ENCODE measurements at regions not wholly inside any gene's neighbourhood (a gene's known extent, or its start where the extent isn't known, plus 50 kb on each side); places are given as distances from the start of the nearest gene placed in this dataset.

DNA sequence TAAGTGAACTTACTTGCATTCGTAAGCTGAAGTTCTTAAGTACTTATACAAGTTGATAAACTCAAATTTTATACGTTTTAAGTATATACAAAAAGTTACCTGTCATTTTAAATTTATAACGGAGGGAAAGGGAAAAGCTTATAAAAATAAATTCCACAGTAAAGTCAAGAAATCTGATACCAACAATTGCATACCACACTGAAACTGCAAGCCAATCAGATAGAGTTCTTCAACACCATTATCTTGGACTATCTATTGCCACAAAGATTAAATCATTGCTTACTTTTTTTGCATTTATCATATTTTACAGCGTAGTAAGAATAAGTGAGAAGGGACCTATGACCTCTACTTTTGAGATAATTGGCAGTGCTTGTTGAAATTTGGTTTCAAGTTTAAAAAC lies 386.7 kb downstream of the TFAP2A start:
- no peak for DNase-seq

DNA sequence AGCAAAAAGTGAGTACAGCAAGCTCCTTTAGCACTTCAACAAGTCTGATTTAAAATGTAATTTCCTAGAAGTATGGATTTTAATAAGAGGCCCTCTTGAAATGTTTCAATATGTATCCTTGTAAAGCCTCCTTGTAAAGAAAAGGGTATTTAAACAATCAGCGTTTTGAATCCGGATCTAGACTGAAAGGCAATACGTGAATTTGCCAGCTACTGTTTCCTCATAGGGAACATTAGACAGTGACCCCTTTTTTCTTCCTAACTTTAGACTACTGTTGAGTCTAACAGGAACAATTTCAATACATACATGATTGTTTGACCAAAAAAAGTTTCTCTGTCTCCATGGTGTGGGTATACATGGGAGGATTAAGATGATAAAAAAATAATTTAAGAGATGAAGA lies 395.0 kb downstream of the TFAP2A start:
- no peak for DNase-seq

- no peak for DNase-seq
These were observed 400.3 kb downstream of the TFAP2A start for GRCh38 chr6:10014557-10014956.

GRCh38 chr6:10000551-10000950 lies 414.3 kb downstream of the TFAP2A start:
- DNase-seq = no peak

DNA sequence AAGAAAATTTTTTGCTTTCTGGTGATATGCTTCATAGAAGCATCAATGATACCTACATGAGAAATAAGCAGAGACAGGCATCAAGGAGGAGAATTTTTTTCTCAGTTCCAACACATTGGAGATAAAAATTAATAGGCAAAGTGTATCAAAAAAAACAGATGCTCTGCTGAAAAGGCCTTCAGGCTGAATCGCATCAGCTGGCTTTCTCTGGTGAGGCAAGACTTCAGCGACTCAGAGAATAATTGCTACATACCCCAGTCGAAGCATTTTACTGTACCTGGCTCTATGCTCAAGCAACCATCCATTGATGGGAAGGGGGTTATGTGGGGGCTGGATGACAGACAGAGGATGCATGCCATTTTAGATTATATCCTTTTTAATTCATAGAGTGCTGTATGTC lies 415.1 kb downstream of the TFAP2A start:
- DNase-seq = no peak

GRCh38 chr6:9986273-9986672 lies 428.6 kb downstream of the TFAP2A start:
- DNase-seq = no peak

DNA sequence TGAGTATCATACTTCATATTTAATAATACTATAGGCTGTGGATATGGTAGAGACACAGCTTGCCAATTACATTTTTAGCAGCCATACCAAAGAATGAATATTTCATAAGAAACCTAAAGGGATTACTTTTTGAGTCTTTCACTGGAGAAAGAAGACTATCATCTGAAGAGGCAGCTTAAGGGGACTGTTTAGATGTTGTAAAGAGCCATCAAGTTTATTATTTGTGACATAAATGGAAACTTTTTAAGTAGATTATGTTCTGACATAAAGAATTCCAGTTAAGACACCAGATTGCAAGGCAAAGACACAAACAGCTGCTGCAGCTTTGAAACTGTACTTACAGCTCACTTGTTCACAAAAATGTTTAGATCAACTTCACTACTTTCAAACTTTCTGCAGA lies 429.4 kb downstream of the TFAP2A start:
- DNase-seq = no peak

GRCh38 chr6:9984607-9985006 lies 430.3 kb downstream of the TFAP2A start:
- no peak for DNase-seq

GRCh38 chr6:9983168-9983567 lies 431.7 kb downstream of the TFAP2A start:
- no peak for DNase-seq

DNA sequence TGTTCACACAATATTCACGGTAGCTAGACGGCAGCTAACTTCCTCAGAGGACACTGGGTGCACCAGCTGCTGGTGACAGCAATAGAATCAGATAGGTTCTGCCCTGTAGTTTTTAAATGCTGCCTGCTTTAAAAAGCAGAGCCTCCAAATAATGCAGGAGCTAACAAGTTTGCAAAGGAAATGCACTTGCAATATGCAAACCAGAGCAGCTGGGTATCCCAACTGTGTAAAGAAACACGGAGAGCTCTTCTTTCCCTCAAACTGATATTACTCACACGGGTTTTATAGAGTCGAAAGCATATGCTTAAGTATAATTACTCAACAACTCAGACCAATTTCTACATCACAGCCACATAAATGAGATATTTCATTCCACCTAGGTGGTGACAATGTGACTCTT lies 432.7 kb downstream of the TFAP2A start:
- no peak for DNase-seq

- DNase-seq = no peak
These were observed 434.9 kb downstream of the TFAP2A start for GRCh38 chr6:9979996-9980395.

DNA sequence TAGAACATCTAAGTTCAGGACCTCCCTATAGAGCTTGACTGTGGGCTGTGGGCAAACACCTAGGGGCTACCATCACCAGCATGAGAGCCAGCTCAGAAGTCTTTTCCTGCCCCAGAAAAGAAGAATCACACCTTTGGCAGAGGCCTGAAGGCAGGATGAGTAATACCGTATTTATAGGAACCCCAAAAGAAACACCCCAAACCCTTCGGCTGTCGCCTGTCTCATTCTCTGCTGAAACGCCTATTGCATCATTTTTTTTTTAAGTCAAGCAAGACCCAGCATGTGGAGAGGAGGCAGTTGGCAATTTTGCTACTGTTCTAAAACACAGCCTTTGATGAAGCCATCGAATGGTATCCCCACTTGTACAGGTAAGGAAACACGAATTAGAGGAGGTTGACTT lies 436.4 kb downstream of the TFAP2A start:
- no peak for DNase-seq

DNA sequence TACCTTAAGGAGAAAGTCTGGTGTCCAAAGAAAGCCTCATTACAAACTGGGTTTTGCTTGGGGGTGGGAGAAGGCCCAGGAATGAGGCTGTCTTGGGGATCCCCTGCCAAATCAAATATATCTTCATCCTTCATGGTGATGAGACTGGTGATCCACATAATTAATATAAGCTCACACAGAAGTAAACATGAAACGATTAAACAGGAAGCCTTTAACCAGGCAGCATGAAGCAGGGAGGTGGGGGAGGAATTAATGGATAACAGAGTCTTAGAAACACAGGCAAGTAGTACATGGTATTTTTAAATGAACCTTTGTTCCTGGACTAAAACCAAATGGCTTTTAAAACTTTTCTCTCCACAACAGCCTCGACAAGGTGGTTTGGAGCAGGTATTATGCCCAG lies 437.5 kb downstream of the TFAP2A start:
- DNase-seq = no peak

DNA sequence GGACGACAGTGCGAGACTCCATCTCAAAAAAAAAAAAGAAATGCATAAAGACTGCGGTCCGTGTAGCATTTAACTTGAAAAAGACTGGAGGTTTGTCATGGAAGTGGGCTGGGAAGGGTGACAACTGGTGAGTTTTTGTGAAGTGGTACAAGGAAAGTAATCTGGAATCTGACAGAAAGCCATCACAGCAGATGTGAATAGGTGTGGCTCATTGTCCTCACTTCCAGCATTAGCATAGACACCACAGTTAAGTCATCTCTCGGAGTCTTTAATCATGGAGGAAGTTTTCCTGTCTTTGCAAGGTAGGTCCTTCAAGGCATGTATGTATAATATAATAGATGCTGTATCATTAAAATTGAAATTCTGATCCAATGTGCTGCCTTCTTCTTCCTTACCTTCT lies 453.2 kb downstream of the TFAP2A start:
- no peak for DNase-seq

DNA sequence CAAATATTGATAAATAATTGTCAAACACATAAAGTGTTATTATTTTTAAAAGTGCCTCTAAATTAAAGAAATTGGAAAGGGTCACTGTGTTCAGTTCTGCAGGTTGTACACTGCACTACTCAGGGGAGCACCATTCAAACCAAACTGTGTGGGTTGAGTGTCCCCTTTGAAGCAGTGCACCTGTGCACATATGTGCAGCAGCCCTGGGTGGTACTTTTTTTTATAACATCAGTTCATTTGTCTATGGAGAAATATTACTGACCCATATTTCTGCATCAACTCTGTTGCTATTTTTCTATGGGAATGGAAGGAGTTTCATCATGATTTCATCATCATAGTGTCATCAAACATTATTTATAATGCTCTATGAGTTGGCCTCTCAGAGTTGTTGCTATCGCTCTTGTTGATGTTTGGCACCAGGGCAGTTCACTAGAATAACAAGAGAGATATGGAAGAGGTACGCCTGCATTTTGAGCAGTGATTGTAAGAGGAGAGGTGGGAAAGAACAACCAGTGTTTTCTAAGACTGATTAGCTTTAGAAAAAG lies 457.6 kb downstream of the TFAP2A start:
- no peak for DNase-seq

GRCh38 chr6:9948678-9949077 lies 466.2 kb downstream of the TFAP2A start:
- DNase-seq = no peak

GRCh38 chr6:9943986-9944385 lies 470.9 kb downstream of the TFAP2A start:
- DNase-seq = no peak

GRCh38 chr6:9943026-9943425 lies 471.8 kb downstream of the TFAP2A start:
- DNase-seq = no peak

GRCh38 chr6:9942131-9942530 lies 472.7 kb downstream of the TFAP2A start:
- no peak for DNase-seq

GRCh38 chr6:9938801-9939200 lies 476.1 kb downstream of the TFAP2A start:
- DNase-seq = no peak

GRCh38 chr6:9937031-9937763 lies 477.7 kb downstream of the TFAP2A start:
- no peak for DNase-seq

DNA sequence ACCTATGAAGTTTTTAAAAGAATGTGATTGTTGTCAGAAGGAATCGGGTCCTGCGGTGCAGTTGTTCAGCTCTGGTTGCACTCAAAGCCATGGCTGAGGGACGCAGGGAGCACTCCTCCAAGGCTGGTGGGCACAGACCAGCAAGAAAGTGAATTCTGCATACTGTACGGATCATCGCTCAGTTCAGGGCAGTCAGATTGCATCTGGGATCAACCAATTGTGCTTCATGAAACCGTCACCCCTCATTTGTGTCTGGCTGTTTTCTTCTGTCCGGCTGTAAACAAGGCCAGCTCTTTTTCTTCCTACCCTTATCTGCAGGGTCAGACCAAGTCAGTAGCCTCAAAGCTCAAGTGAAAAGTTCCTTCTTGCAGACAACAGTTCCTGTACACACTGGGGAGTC lies 478.3 kb downstream of the TFAP2A start:
- DNase-seq = no peak

DNA sequence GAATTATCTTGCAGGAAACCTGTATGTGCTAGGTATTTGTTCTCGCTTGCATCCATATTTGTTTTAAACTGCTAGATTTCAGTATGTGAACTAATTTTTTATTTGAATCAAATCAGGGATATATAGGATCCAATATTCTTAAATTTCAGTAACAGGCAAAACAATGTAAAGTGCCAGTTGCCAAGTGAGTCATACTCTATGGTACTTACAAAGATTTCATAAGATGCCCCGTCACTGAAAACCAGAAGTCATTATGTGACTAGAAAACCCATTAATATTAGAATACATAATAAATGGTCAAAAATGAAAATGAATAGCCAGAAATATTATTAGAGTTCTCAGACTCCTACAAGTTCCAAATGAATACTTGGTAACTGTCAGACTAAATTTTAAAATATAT lies 481.2 kb downstream of the TFAP2A start:
- DNase-seq = no peak

- no peak for DNase-seq
These were observed 487.6 kb downstream of the TFAP2A start for GRCh38 chr6:9927275-9927674.

GRCh38 chr6:9924971-9925370 lies 489.9 kb downstream of the TFAP2A start:
- no peak for DNase-seq
